ENCODE measurements at regions not wholly inside any gene's neighbourhood (a gene's known extent, or its start where the extent isn't known, plus 50 kb on each side); places are given as distances from the start of the nearest gene placed in this dataset.
A peak's percentile ranks its signal among the peaks of the same experiment; 100 is the strongest.

DNA sequence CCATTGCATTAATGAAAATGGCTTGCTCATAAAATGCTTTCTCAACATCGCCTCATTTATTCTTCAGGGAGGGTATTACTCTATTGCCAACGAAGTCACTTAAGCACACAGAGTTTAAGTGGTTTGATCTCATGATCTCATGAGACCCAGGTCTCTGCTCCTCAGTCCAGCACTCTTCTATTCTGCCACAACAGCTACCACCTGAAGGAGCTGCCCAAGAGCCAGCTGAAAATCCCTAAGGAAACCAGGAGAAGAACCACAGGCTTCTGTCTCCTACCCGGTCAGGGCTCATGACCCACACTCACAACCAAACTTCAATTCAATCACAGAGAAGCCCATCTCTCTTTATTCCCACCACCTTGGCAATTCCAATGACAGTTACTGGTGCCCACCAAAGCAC is 85.5 kb upstream of the GPM6B start:
- no peak for DNase-seq

DNA sequence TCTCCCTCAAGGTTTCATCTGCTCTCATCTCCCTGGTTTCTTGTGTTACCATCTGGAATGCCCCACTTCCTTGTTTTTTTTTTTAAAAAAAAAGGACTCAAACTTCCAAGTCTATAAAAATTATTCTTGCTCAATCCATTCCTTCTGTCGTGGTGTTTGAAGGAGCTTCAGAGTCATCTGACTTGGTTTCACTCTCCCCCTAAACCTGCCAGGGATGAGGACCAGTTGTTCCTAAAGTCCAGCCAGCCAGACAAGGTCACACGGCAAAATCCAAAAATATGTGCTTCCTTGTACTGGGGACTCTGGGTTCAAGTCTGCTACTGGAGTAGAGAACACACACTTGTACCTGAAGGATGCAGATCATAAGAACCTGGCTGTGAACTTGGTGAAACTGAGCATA is 84.5 kb upstream of the GPM6B start:
- no peak for DNase-seq

DNA sequence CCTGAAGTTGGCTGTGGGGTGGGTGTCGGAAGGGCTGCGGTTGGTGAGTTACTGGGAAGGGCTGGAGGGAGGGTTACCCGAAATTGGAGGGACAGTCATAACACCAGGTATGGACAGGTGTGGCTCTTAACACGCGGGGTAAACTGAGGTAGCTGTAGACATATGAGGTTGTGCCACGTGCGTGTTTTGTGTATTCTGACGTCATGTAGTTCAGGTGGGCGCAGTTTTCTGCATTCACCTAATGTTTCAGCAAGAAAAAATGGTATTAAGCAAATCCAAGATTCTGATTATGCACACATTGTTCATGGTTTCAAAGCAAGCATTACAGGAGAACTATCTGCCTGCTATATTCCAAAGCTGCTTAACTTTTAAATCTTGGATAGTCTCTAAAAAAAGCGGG is 83.5 kb upstream of the GPM6B start:
- DNase-seq: no peak

DNA sequence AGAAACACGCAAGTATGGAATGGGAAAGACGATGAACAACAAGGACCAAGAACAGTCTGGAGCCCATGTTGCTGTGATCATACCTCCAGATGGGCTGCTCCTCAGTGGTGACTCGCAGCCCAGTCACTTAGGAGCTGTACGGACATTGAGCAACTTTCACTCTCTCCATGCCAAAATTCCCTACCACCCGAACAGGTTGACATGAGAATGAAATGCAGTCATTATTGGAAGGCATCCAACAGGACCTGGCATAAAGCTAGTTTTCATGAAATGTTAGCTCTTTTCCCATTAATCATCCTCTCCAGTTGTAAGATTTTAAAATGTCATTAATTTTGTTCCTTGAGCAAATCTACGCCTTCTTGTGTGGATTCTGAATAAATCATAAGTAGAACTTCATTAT is 82.7 kb upstream of the GPM6B start:
- DNase-seq: no peak

DNA sequence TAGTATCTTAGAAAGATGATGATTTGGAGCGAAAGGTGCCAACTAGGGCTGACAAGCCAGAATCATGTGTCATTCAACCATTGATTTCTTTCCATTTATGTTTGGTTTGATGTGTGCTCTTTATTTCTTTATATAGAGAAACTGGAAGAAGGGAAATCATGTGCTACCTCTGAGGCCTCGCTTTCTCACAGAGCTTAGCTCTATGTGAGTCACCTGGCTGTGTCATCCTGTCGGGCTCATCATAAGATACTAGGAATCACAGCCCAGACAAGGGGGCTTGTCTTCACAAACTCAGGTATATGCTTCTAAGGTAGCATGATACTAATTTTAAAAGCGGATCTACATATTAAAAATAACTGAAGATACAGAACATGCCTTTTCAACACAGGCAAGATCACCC is 81.7 kb upstream of the GPM6B start:
- no peak for DNase-seq

DNA sequence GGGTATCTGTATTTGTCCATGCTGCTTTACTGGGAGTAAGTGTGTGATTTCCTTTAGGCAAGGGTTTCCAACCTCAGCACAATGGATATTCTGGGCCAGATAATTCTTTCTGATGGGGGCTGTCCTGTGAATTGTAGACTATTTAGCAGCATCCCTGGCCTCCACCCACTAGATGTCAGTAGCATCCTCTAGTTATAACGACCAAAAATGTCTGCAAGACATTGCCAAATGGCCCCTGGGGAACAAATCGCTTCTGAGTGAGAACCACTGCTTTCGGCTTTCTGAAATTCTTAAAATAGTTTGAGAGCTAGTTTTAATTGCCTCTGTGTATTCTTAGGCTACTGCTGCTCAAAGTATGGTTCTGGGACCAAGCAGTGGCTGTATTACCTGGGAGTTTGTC is 81.2 kb upstream of the GPM6B start:
- DNase-seq: peak; percentile 23

DNA sequence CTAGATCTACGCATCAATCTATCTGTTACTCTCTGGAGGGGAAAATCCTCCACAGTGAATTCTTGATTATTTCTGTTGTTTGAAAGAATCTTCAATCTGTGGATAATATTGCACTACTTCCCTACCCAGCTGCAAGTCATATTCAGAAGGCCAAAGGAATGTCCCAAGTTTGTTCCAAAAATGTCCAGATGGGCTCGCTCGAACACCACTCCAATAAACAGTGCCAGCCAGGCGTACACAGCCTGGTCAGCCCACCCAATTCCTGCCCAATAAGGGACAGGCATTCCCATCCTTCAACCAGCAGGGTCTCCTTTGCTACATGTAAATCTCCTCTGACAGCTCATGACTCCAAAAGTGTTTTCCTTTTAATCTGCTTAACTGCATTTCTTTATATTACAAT is 80.7 kb upstream of the GPM6B start:
- DNase-seq: no peak

DNA sequence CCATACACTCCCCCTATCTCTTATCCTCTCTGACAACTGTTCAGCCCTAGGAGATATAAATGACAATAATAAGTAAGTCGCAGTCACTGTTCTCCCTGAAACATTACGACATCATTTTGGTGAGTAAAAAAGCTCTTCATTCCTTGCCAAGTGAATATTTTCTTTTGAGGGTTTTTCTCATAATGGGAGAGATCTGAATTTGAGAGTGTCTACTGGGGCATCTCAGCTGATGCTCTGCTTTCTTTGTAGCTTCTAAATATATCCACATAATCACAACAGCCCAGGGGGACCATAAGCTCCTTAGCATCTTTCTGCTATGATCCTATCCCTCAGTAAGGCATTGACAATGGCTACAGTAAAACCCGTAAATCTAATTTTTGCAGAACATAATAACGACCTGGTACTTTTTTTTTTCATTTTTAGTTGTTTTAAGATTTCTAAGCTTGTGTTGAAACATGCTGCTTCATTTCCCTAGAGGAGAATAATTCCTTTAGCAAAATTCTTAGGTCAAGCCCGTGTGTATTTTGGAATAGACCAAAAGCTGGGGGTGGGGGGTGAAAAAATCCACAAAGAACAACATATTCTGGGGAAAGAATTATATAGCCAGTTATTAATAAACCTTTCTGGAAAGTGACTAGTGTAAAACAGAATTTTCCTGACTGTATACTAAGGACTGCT is 78.1 kb upstream of the GPM6B start:
- DNase-seq: no peak

DNA sequence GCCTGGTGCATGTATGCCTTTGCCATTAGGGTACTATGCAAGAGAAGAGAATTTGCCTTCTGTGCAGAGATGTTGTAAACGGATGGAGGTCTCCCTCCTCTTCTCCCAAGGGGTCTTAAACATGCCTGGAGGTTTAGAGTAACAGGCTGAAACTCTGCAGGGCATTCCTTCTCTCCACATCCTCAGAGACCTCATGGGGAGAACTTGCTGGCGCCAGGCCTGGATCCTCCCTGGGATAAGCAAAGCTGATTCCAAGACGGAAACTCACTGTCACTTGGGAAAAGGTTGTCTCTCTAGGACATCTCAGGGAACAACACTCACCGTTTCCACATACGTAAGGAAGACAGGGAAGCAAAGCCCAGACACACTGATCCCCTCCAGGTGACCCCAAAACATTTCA is 76.9 kb upstream of the GPM6B start:
- DNase-seq: no peak

DNA sequence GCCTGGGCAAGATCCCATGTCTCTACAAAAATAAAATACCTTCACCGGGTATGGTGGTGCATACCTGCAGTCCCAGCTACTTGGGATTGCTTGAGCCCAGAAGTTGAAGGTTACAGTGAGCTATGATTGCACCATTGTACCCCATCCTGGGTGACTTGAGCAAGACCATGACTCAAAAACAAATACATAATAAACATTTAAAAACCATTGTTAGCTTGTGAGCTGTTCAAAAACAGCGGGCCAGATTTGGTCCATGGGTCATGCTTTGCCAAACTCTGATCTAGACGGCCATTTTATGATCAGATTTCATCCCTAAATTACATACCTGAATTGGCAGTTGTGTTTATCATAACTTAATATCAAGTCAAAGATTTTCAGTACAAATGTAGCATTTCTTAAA is 76.0 kb upstream of the GPM6B start:
- DNase-seq: no peak

DNA sequence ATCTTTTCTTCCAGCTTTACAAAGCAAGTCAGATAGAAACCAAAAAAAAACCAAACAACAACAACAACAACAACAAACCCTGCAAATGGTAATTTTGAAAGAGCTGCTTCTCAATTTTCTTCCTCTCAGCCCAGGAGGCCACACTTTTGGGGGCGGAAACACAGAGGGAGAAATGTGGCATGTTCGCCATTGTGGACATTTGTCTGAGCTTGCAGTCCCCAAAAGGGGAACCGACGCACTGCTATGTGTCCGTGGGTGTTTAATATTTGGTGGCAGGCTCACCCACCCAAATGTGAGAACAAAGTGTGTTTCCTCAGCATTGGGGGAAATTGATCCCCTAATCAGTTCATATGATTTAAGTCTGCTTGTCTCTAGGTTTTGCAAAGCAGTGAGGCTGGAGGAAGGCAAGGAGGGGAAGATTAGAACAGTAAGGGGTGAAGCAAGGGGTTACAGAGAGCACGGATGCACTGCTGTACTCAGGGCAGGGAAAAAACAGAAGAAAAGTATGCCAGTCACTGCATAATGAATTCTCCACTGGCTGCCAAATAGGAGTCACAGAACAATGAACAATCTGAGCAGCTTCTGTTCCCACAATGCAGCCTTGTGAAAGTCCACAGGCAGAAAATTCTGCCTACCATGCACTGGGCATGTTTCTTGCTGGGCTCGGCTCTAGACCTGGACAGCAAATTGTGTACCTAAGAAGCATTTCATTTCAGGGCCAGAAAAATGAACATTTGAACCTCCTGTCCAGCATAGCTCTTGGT is 74.7 kb upstream of the GPM6B start:
- DNase-seq: no peak

DNA sequence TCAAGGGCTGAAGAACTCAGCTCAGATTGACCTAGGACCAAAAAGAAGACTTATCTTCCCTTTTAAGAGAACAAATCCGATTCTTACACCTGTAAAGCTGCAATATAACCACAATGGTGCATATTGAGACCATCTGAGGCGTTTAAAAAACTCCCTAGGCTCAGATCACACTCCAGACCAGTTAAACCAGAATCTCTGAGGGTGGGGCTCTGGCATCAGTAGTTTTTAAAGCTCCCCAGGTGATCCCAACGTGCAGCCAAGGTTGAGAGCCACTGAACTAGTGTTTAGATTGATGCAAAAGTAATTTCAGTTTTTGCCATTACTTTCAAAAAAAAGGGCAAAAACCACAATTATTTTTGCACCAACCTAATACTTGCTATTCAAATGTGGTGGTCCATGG is 73.9 kb upstream of the GPM6B start:
- no peak for DNase-seq

DNA sequence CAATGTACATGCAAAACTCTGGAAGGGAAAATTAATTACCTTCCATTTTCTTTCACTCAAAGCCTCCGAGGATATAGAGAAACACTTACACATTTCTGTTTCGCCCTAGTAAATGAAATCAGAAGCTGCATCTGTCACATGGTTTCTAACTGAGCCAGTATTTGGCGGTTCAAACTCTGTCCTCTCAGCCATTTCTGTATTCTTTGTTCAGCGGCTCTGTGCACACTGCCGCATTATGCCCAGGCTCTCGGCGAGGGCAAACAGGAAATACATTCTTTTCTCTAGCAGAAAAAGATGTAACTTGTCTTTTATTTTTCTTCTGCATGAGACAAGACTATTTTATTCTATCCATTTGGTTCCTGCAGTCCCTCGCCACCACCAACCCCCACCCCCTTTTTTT is 71.4 kb upstream of the GPM6B start:
- no peak for DNase-seq

DNA sequence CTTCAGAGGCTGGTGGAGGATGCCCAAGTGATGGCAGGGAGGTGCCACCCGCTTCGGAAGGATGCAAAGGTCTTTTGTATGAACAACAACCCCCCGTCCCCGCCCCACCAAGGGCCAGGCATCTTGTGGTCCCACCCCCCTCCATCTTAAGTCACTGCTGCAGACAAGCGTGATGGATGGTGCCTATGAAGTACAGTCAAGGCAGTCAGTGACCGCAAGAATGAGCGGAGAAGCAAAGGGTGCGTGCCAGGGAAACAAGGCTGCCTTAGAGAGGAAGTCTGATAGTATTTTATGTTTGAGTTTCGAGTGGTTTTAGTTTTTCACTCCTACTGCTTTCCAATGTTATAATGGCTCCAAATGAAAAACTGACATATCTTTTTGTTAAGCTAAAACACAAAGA is 68.7 kb upstream of the GPM6B start:
- no peak for DNase-seq

DNA sequence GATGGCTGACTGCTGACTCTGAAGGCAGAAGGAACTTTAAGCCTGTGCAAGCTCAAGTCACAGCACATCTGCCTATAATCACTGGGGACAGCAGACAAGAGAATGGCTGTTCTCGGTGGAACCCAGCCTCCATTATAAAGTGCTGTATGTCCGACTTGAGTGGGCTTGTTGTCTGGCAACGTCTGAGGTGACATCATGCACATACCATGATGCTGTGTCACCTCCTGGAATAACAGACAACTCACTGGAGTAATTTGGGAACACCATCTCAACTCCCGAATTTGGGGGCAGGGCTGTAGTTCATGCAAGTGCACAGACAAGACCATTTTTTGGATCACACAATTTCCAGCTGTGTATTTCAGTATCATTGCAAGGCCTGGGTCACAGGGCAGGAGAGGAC is 59.8 kb upstream of the GPM6B start:
- DNase-seq: peak; percentile 25

DNA sequence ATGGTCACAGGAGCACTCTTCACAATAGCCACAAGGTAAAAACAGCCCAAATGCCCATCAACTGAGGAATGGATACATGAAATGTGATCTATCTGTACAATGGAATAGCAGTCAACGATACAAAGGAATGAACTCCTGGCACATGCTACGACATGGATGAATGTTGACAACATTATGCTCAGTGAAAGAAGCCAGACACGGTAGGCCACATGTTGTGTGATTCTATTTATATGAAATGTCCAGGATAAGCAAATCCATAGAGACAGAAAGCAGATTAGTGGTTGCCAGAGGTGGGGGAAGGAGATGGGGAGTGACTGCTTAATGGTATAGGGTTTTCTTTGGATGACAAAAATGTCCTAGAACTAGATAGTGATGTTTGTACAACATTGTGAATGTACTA is 58.7 kb upstream of the GPM6B start:
- DNase-seq: no peak

DNA sequence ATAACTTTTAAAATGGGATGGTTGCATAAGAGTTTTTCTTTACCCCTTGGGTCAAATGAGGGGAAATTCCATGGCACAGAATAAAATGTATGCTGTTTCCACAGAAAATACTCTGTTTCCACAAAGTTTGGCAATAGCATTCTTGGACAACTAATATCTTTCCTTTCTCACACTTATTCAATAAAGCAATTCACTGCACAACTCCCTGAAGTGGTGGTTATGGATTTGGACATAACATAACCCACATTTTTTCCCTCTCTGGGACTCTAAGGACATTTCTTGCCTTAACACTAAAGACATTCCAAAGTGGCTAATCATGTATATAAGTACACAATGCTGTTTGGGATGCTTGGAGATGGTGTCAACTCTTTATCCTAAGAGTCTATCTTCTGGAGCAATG is 51.7 kb upstream of the GPM6B start:
- no peak for DNase-seq

All from right hindlimb (tissue), 1 donor.